GM19455 (cell line): ENCODE measurements at regions not wholly inside any gene's neighbourhood (a gene's known extent, or its start where the extent isn't known, plus 50 kb on each side); places are given as distances from the start of the nearest gene placed in this dataset.

Source experiments
- ATAC-seq: cut with Tn5 transposase; IDR thresholded peaks from one replicate; pipeline ENCODE4 v1.9.1; 2021; ENCODE audit not compliant: unreplicated experiment

GRCh38 chr7:12067156-12067831 is 143.8 kb upstream of the TMEM106B start:
- peak; percentile 85 for ATAC-seq

- ATAC-seq, result no peak
Measured at GRCh38 chr7:12069757-12070156, 141.3 kb upstream of the TMEM106B start.

GRCh38 chr7:12074889-12075288 is 136.2 kb upstream of the TMEM106B start:
- ATAC-seq, result no peak

- no peak for ATAC-seq
Measured at GRCh38 chr7:12080006-12080405, 131.1 kb upstream of the TMEM106B start.

- ATAC-seq, result no peak
Measured at GRCh38 chr7:12085516-12085915, 125.6 kb upstream of the TMEM106B start.

- ATAC-seq, result no peak
Measured at GRCh38 chr7:12089951-12090756, 120.9 kb upstream of the TMEM106B start.

- ATAC-seq, result no peak
Measured at GRCh38 chr7:12090757-12091221, 120.3 kb upstream of the TMEM106B start.

GRCh38 chr7:12091231-12091630 is 119.9 kb upstream of the TMEM106B start:
- ATAC-seq, result no peak

GRCh38 chr7:12092499-12093130 is 118.5 kb upstream of the TMEM106B start:
- no peak for ATAC-seq

- ATAC-seq, result no peak
Measured at GRCh38 chr7:12093365-12093764, 117.7 kb upstream of the TMEM106B start.

GRCh38 chr7:12094365-12094921 is 116.7 kb upstream of the TMEM106B start:
- no peak for ATAC-seq

- no peak for ATAC-seq
Measured at GRCh38 chr7:12102126-12102525, 109.0 kb upstream of the TMEM106B start.

- no peak for ATAC-seq
Measured at GRCh38 chr7:12102527-12102926, 108.6 kb upstream of the TMEM106B start.

GRCh38 chr7:12103948-12104347 is 107.1 kb upstream of the TMEM106B start:
- ATAC-seq, result no peak

- no peak for ATAC-seq
Measured at GRCh38 chr7:12107381-12107780, 103.7 kb upstream of the TMEM106B start.

GRCh38 chr7:12107841-12108254 is 103.2 kb upstream of the TMEM106B start:
- ATAC-seq, result no peak

- no peak for ATAC-seq
Measured at GRCh38 chr7:12110425-12110824, 100.7 kb upstream of the TMEM106B start.

- ATAC-seq, result no peak
Measured at GRCh38 chr7:12111422-12112405, 99.4 kb upstream of the TMEM106B start.

- no peak for ATAC-seq
Measured at GRCh38 chr7:12117170-12117569, 93.9 kb upstream of the TMEM106B start.

- ATAC-seq, result no peak
Measured at GRCh38 chr7:12119620-12120303, 91.3 kb upstream of the TMEM106B start.
